ACC112 (cell line): ENCODE measurements at regions not wholly inside any gene's neighbourhood (a gene's known extent, or its start where the extent isn't known, plus 50 kb on each side); places are given as distances from the start of the nearest gene placed in this dataset.

ENCODE experiments used
- H2AFZ ChIP-seq: fragments of 200-600 bp; sonication (generic); one replicate; pipeline ENCODE4 v1.6.0; 2017; ENCODE audit warnings: antibody characterized with exemption, low read length; ENCODE audit not compliant: unreplicated experiment
- H3K27ac ChIP-seq: fragments of 200-600 bp; sonication (generic); 2 replicates; pipeline ENCODE4 v1.5.1; 2014; ENCODE audit warnings: low read depth, mild to moderate bottlenecking, antibody characterized with exemption, low read length, moderate library complexity
- H3K27me3 ChIP-seq: fragments of 200-600 bp; sonication (generic); 2 replicates; pipeline ENCODE4 v1.6.1; 2014; ENCODE audit warnings: mild to moderate bottlenecking, antibody characterized with exemption, low read length, moderate library complexity, mixed read lengths; ENCODE audit not compliant: insufficient read depth
- H3K36me3 ChIP-seq: fragments of 200-600 bp; sonication (generic); 2 replicates; pipeline ENCODE4 v1.6.1; 2016; ENCODE audit warnings: mild to moderate bottlenecking, antibody characterized with exemption, low read length, moderate library complexity, mixed read lengths; ENCODE audit not compliant: insufficient read depth
- H3K4me1 ChIP-seq: fragments of 200-600 bp; sonication (generic); one replicate; pipeline ENCODE4 v1.6.1; 2016; ENCODE audit warnings: low read length, mixed read lengths; ENCODE audit not compliant: insufficient read depth, unreplicated experiment, control insufficient read depth
- H3K4me3 ChIP-seq: fragments of 200-600 bp; sonication (generic); 2 replicates; pipeline ENCODE4 v1.5.1; 2014; ENCODE audit warnings: mild to moderate bottlenecking, low read depth, low read length
- H3K79me2 ChIP-seq: fragments of 200-600 bp; sonication (generic); one replicate; pipeline ENCODE4 v1.6.0; 2016; ENCODE audit warnings: low read length; ENCODE audit not compliant: control insufficient read depth, unreplicated experiment, insufficient read depth

GRCh38 chr16:82414476-82414875, 212.3 kb upstream of the CDH13 start:
- H2AFZ ChIP-seq, result no peak overlapping the region
- no peak overlapping the region for H3K27ac ChIP-seq
- no peaks in the 10 kb centered on the region for H3K79me2 ChIP-seq
- H3K4me3 ChIP-seq, result no peak overlapping the region
- H3K36me3 ChIP-seq, result no peaks in the 10 kb centered on the region
- H3K27me3 ChIP-seq, result no peaks in the 10 kb centered on the region
- H3K4me1 ChIP-seq, result no peaks in the 10 kb centered on the region

GRCh38 chr16:82412770-82413169, 214.0 kb upstream of the CDH13 start:
- Histone ChIP-seq H3K4me3 (no peak overlapping the region), H3K4me1 (no peaks in the 10 kb centered on the region), H3K27me3 (no peaks in the 10 kb centered on the region), H3K27ac (no peak overlapping the region), H2AFZ (no peak overlapping the region), H3K36me3 (no peaks in the 10 kb centered on the region), H3K79me2 (no peaks in the 10 kb centered on the region)

- H3K36me3 ChIP-seq, result no peaks in the 10 kb centered on the region
- H3K4me1 ChIP-seq, result no peaks in the 10 kb centered on the region
- H3K79me2 ChIP-seq, result no peaks in the 10 kb centered on the region
Observed at GRCh38 chr16:82405736-82406135, 221.0 kb upstream of the CDH13 start.

GRCh38 chr16:82404586-82405315, 222.0 kb upstream of the CDH13 start:
- H3K27me3 ChIP-seq, result no peaks in the 10 kb centered on the region
- H3K4me3 ChIP-seq, result no peak overlapping the region
- H3K36me3 ChIP-seq, result no peaks in the 10 kb centered on the region
- no peaks in the 10 kb centered on the region for H3K79me2 ChIP-seq
- H3K27ac ChIP-seq, result no peak overlapping the region
- H2AFZ ChIP-seq, result no peak overlapping the region
- no peaks in the 10 kb centered on the region for H3K4me1 ChIP-seq

More at GRCh38 chr16:82405736-82406135, 221.0 kb upstream of the CDH13 start:
- no peaks in the 10 kb centered on the region for H3K27me3 ChIP-seq
- no peak overlapping the region for H2AFZ ChIP-seq
- H3K27ac ChIP-seq, result no peak overlapping the region
- no peak overlapping the region for H3K4me3 ChIP-seq

- Histone ChIP-seq H3K4me3 (no peak overlapping the region), H2AFZ (no peak overlapping the region), H3K27ac (no peak overlapping the region), H3K36me3 (no peaks in the 10 kb centered on the region), H3K27me3 (no peaks in the 10 kb centered on the region), H3K4me1 (no peaks in the 10 kb centered on the region), H3K79me2 (no peaks in the 10 kb centered on the region)
Observed at GRCh38 chr16:82402665-82403218, 224.0 kb upstream of the CDH13 start.

- H2AFZ ChIP-seq, result no peak overlapping the region
- no peak overlapping the region for H3K27ac ChIP-seq
- H3K36me3 ChIP-seq, result no peaks in the 10 kb centered on the region
- no peak overlapping the region for H3K4me3 ChIP-seq
- H3K79me2 ChIP-seq, result no peaks in the 10 kb centered on the region
- H3K27me3 ChIP-seq, result no peaks in the 10 kb centered on the region
- no peaks in the 10 kb centered on the region for H3K4me1 ChIP-seq
Observed at GRCh38 chr16:82400046-82400445, 226.7 kb upstream of the CDH13 start.

GRCh38 chr16:82396509-82396908, 226.5 kb upstream of the MPHOSPH6 start:
- no peak overlapping the region for H3K4me3 ChIP-seq
- no peaks in the 10 kb centered on the region for H3K36me3 ChIP-seq
- no peak overlapping the region for H3K27ac ChIP-seq
- H3K4me1 ChIP-seq, result no peaks in the 10 kb centered on the region
- H3K27me3 ChIP-seq, result no peaks in the 10 kb centered on the region
- H2AFZ ChIP-seq, result no peak overlapping the region
- H3K79me2 ChIP-seq, result no peaks in the 10 kb centered on the region

- Histone ChIP-seq H3K27ac (no peak overlapping the region), H3K79me2 (no peaks in the 10 kb centered on the region), H3K4me1 (no peaks in the 10 kb centered on the region), H3K27me3 (no peaks in the 10 kb centered on the region), H3K36me3 (no peaks in the 10 kb centered on the region), H2AFZ (no peak overlapping the region), H3K4me3 (no peak overlapping the region)
Observed at GRCh38 chr16:82395212-82395611, 225.2 kb upstream of the MPHOSPH6 start.

- Histone ChIP-seq H3K4me3 (no peak overlapping the region), H3K27me3 (no peaks in the 10 kb centered on the region), H3K4me1 (no peaks in the 10 kb centered on the region), H3K27ac (no peak overlapping the region), H3K36me3 (no peaks in the 10 kb centered on the region), H3K79me2 (no peaks in the 10 kb centered on the region), H2AFZ (no peak overlapping the region)
Observed at GRCh38 chr16:82391690-82392089, 221.7 kb upstream of the MPHOSPH6 start.

GRCh38 chr16:82389956-82390650, 220.1 kb upstream of the MPHOSPH6 start:
- no peaks in the 10 kb centered on the region for H3K27me3 ChIP-seq
- no peaks in the 10 kb centered on the region for H3K36me3 ChIP-seq
- no peak overlapping the region for H3K4me3 ChIP-seq
- H3K4me1 ChIP-seq, result no peaks in the 10 kb centered on the region
- no peak overlapping the region for H2AFZ ChIP-seq
- H3K27ac ChIP-seq, result no peak overlapping the region
- no peaks in the 10 kb centered on the region for H3K79me2 ChIP-seq

- Histone ChIP-seq H3K27ac (no peak overlapping the region), H2AFZ (no peak overlapping the region), H3K79me2 (no peaks in the 10 kb centered on the region), H3K4me3 (no peak overlapping the region), H3K27me3 (no peaks in the 10 kb centered on the region), H3K36me3 (no peaks in the 10 kb centered on the region), H3K4me1 (no peaks in the 10 kb centered on the region)
Observed at GRCh38 chr16:82386761-82387160, 216.7 kb upstream of the MPHOSPH6 start.
